Activated T-cell treated with anti-CD3 and anti-CD28 coated beads, Interleukin-2, amount 50 U/mL, for 72 hours (primary cell): ENCODE measurements at regions not wholly inside any gene's neighbourhood (a gene's known extent, or its start where the extent isn't known, plus 50 kb on each side); places are given as distances from the start of the nearest gene placed in this dataset.

Experiments used
- ATAC-seq, 2 donors: fragments of 150-1000 bp; cut with Tn5 transposase; replicated peaks in 1 of 2; 2 replicates each; pipeline ENCODE4 v1.10.0; 2021; ENCODE audit warnings: moderate library complexity in 2 of 2, mild to moderate bottlenecking in 1 of 2
- DNase-seq, 2 donors: peaks; one replicate each; pipeline ENCODE4 v3.0.0; 2021 to 2022; ENCODE audit warnings: mixed read lengths in 1 of 2
- H3K27ac Mint-ChIP-seq: one replicate; pipeline ENCODE4 v1.8.0; 2022; ENCODE audit warnings: mild to moderate bottlenecking, moderate library complexity, mixed read lengths
- H3K27me3 Mint-ChIP-seq: one replicate; pipeline ENCODE4 v1.8.0; 2022; ENCODE audit warnings: low read depth, mixed read lengths
- H3K36me3 Mint-ChIP-seq, 2 donors: one replicate each; pipeline ENCODE4 v1.8.0; 2022; ENCODE audit warnings: mixed read lengths in 2 of 2, mild to moderate bottlenecking in 1 of 2; ENCODE audit not compliant: insufficient read depth in 2 of 2
- H3K4me1 Mint-ChIP-seq: one replicate; pipeline ENCODE4 v1.8.0; 2022; ENCODE audit warnings: low read depth, mixed read lengths
- H3K4me3 Mint-ChIP-seq, 2 donors: one replicate each; pipeline ENCODE4 v1.8.0; 2022; ENCODE audit warnings: mild to moderate bottlenecking in 2 of 2, mixed read lengths in 2 of 2, moderate library complexity in 2 of 2
- H3K9me3 Mint-ChIP-seq, 2 donors: one replicate each; pipeline ENCODE4 v1.8.0; 2022; ENCODE audit warnings: mixed read lengths in 2 of 2

- no peaks in the 10 kb centered on the region for H3K36me3 Mint-ChIP-seq
- no peak overlapping the region for H3K4me3 Mint-ChIP-seq
- H3K27me3 Mint-ChIP-seq, result peaks cover 17% of the 10 kb centered on the region
- H3K27ac Mint-ChIP-seq, result no peak overlapping the region
- no peaks in the 10 kb centered on the region for H3K9me3 Mint-ChIP-seq
- DNase-seq (no peak), ATAC-seq (no peak)
- no peaks in the 10 kb centered on the region for H3K4me1 Mint-ChIP-seq
Measured at GRCh38 chrX:106392346-106392745, 219.4 kb upstream of the RADX start.

DNA sequence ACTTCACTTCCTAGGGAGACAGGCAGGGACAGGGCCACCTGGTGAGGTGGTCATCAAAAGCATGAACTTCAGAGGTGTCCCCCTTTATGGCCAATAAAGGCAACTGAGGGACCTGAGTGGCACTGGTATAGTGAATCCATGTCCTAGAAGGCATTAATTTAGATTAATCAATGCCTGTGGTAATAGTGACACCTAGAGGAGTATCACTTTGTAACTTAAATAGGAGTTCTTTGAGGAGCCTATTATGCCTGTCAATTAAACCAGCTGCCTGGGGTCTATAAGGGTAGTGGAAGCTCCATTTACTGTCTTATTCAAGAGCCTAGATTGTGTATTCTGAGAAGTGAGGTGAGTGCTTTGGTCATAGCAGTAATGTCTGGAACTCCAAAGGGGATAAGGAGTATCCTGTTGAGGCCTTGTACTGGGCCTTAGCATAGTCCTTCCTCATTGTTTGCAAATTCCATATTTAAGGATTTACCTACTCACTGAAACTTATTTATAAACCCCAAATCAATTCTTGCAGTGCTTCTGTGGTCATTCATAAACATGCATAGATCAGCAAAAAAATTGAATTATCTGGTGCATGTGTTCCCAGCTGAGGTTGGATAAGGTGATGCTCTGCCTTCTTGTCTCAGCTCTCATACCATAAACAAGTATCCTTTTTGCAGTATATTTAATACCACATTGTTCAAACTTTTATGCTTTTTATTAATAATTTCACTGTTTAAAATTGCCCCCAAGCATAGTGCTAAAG is 213.8 kb upstream of the RADX start:
- Mint-ChIP-seq H3K4me1 (no peaks in the 10 kb centered on the region), H3K9me3 (no peaks in the 10 kb centered on the region), H3K27ac (no peak overlapping the region), H3K4me3 (no peak overlapping the region), H3K27me3 (peaks cover 27% of the 10 kb centered on the region), H3K36me3 (no peaks in the 10 kb centered on the region)
- DNase-seq (no peak), ATAC-seq (no peak)

GRCh38 chrX:106401965-106402559 is 209.7 kb upstream of the RADX start:
- no peaks in the 10 kb centered on the region for H3K9me3 Mint-ChIP-seq
- H3K27me3 Mint-ChIP-seq, result peaks cover 28% of the 10 kb centered on the region
- no peaks in the 10 kb centered on the region for H3K4me1 Mint-ChIP-seq
- ATAC-seq, result no peak
- no peak overlapping the region for H3K4me3 Mint-ChIP-seq
- H3K36me3 Mint-ChIP-seq, result no peaks in the 10 kb centered on the region
- no peak overlapping the region for H3K27ac Mint-ChIP-seq
- DNase-seq, result no peak

DNA sequence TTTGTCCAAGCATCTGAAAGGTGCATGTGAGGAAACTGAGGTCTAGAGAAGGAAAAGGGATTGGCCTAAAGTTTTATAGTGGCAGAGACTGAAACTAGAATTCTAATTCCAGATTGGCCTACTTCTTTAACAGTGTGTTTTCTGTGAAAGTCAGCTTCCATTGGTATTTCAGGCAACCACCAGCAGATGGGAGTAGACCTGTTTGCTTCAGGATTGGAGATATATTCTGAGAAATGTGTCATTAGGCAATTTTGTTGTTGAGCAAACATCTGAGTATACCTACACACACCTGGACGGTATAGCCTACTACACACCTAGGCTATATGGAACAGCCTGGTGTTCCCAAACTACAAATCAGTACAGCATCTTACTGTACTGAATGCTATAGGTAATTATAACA is 207.3 kb upstream of the RADX start:
- peaks cover 39% of the 10 kb centered on the region for H3K27me3 Mint-ChIP-seq
- H3K4me1 Mint-ChIP-seq, result no peaks in the 10 kb centered on the region
- DNase-seq, result no peak
- no peak for ATAC-seq
- no peak overlapping the region for H3K27ac Mint-ChIP-seq
- no peak overlapping the region for H3K4me3 Mint-ChIP-seq
- H3K9me3 Mint-ChIP-seq, result no peaks in the 10 kb centered on the region
- H3K36me3 Mint-ChIP-seq, result no peaks in the 10 kb centered on the region

DNA sequence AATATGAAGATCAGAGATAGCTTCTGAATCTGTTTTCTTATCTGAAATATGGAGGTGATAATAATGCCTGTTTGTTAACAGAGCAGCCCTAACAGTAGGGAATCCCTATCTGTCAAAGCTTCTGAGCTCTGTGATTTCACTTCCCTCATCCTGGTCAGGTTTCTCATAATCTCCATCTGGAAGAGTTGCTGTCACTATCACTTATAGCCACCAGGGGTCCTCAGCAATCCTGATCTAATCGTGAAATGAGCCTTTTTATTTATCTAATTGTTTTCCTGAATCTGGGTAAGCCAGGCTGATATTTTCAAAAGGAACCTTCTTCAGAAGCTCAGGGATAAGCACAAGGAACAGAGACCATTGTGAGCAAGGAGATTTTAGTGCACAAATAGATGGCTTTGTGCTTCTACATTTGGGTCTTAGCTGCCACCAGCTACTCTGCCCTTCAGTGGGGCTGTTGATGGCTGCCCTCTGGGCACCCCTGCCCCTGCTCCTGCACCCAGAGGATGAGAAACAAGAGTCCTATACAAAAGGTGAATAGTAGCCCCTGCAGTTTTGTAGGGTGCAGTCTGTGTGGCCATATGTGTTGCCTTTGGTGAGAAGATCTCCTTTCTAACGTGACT is 196.4 kb upstream of the RADX start:
- Mint-ChIP-seq H3K27me3 (peaks cover 43% of the 10 kb centered on the region), H3K4me1 (no peaks in the 10 kb centered on the region), H3K4me3 (no peak overlapping the region), H3K36me3 (no peaks in the 10 kb centered on the region), H3K27ac (no peak overlapping the region), H3K9me3 (no peaks in the 10 kb centered on the region)
- DNase-seq (peak in 1 of 2 donors; percentile 2), ATAC-seq (no peak)

DNA sequence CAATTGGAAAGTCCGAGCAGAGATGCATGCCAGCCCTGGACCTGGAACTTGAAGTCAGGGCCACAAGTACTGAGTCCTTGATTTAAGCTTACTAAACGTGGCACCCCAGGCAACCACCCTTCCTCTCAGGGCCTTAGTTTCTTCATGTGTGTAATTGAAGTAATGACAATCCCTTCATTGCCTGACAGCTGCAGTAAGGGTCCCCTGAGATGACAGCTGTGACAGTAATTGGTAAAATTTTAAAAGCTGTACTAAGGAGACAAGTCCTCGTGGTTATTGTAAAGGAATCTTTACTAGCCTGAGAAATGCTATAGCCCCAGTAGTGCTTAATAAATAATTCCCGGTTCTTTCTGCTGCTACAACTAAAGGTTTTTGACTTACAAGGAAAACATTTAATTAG is 175.1 kb upstream of the RADX start:
- DNase-seq (no peak), ATAC-seq (no peak)
- Mint-ChIP-seq H3K4me3 (no peak overlapping the region), H3K27me3 (peaks cover 44% of the 10 kb centered on the region), H3K36me3 (no peaks in the 10 kb centered on the region), H3K27ac (no peak overlapping the region), H3K9me3 (no peaks in the 10 kb centered on the region), H3K4me1 (no peaks in the 10 kb centered on the region)

GRCh38 chrX:106437407-106437806 is 174.4 kb upstream of the RADX start:
- Mint-ChIP-seq H3K4me1 (no peaks in the 10 kb centered on the region), H3K36me3 (no peaks in the 10 kb centered on the region), H3K4me3 (no peak overlapping the region), H3K27ac (no peak overlapping the region), H3K27me3 (peaks cover 43% of the 10 kb centered on the region), H3K9me3 (no peaks in the 10 kb centered on the region)
- ATAC-seq, result no peak
- no peak for DNase-seq

- Mint-ChIP-seq H3K4me3 (no peak overlapping the region), H3K9me3 (no peaks in the 10 kb centered on the region), H3K36me3 (no peaks in the 10 kb centered on the region), H3K27ac (no peak overlapping the region), H3K27me3 (peaks cover 45% of the 10 kb centered on the region), H3K4me1 (no peaks in the 10 kb centered on the region)
- no peak for DNase-seq
- no peak for ATAC-seq
Measured at GRCh38 chrX:106450405-106450804, 161.4 kb upstream of the RADX start.

- H3K4me1 Mint-ChIP-seq, result no peaks in the 10 kb centered on the region
- no peaks in the 10 kb centered on the region for H3K36me3 Mint-ChIP-seq
- no peak overlapping the region for H3K4me3 Mint-ChIP-seq
- DNase-seq, result no peak
- peak in 1 of 2 donors; percentile 54 for ATAC-seq
- no peak overlapping the region for H3K27ac Mint-ChIP-seq
- H3K9me3 Mint-ChIP-seq, result no peaks in the 10 kb centered on the region
- H3K27me3 Mint-ChIP-seq, result peaks cover 31% of the 10 kb centered on the region
Measured at GRCh38 chrX:106451933-106452332, 159.8 kb upstream of the RADX start.

GRCh38 chrX:106454991-106455390 is 156.8 kb upstream of the RADX start:
- Mint-ChIP-seq H3K4me3 (no peak overlapping the region), H3K27ac (no peak overlapping the region), H3K27me3 (peaks cover 43% of the 10 kb centered on the region), H3K36me3 (no peaks in the 10 kb centered on the region), H3K9me3 (no peaks in the 10 kb centered on the region), H3K4me1 (no peaks in the 10 kb centered on the region)
- ATAC-seq (no peak), DNase-seq (no peak)

DNA sequence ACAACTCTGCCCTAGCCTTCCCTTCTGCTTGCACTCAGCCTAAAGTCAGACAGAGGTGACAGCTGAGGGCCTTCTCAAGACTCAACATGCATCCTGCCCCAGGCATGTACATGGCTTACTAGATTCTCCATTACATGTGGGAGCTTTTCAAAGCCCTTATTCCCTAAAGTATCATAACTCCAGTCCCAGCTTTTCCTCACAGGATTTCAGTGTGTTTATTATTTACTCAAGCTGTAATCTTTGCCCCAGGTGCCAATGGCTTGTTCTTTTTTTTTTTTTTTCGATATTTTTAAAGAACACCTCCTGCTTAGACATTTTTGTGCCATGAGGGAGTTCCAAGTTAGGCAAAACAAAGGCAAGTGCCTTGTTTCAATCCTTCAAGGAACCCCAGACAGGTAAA is 154.0 kb upstream of the RADX start:
- Mint-ChIP-seq H3K4me3 (no peak overlapping the region), H3K27ac (no peak overlapping the region), H3K27me3 (peaks cover 55% of the 10 kb centered on the region), H3K36me3 (no peaks in the 10 kb centered on the region), H3K4me1 (no peaks in the 10 kb centered on the region), H3K9me3 (no peaks in the 10 kb centered on the region)
- DNase-seq (no peak), ATAC-seq (no peak)

GRCh38 chrX:106467422-106467821 is 144.4 kb upstream of the RADX start:
- Mint-ChIP-seq H3K4me1 (no peaks in the 10 kb centered on the region), H3K36me3 (no peaks in the 10 kb centered on the region), H3K9me3 (no peaks in the 10 kb centered on the region), H3K4me3 (no peak overlapping the region), H3K27me3 (peaks cover 36% of the 10 kb centered on the region), H3K27ac (no peak overlapping the region)
- no peak for ATAC-seq
- DNase-seq, result no peak

GRCh38 chrX:106467943-106468342 is 143.8 kb upstream of the RADX start:
- Mint-ChIP-seq H3K27ac (no peak overlapping the region), H3K27me3 (peaks cover 36% of the 10 kb centered on the region), H3K9me3 (no peaks in the 10 kb centered on the region), H3K4me1 (no peaks in the 10 kb centered on the region), H3K4me3 (no peak overlapping the region), H3K36me3 (no peaks in the 10 kb centered on the region)
- ATAC-seq, result no peak
- no peak for DNase-seq

DNA sequence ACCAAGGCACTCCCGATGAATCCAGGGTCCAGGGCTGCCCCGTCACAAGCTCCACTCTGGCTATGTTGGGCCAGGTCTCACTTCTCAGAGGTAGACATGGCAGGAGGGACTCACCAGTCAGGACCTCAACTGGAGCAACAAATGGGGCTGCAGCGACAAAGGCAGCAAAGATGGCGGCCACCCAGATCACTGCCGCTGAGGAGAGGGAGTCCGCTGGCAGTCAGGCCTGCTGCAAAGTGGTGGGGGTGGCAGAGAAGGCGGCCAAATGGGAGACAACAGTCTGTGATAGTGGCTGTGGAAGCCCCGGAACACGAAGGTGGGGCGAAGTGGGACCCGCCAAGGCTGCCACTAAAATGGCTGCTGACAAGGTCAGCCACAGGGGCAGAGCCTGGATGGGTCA is 143.3 kb upstream of the RADX start:
- Mint-ChIP-seq H3K36me3 (no peaks in the 10 kb centered on the region), H3K27me3 (peaks cover 35% of the 10 kb centered on the region), H3K4me1 (no peaks in the 10 kb centered on the region), H3K4me3 (no peak overlapping the region), H3K9me3 (no peaks in the 10 kb centered on the region), H3K27ac (no peak overlapping the region)
- no peak for DNase-seq
- no peak for ATAC-seq
